H9 (cell line): ENCODE measurements at regions not wholly inside any gene's neighbourhood (a gene's known extent, or its start where the extent isn't known, plus 50 kb on each side); places are given as distances from the start of the nearest gene placed in this dataset.

ENCODE experiments used
- DNase-seq: peaks from one replicate; pipeline ENCODE4 v3.0.0-alpha.2; 2017
- H2AFZ ChIP-seq: one replicate; pipeline ENCODE4 v1.6.1; 2013; ENCODE audit warnings: mild to moderate bottlenecking, low read length, control low read depth, moderate library complexity
- H2AK5ac ChIP-seq: 2 replicates; pipeline ENCODE4 v1.6.1; 2013; ENCODE audit warnings: low read length, control low read depth, mixed read lengths; ENCODE audit not compliant: insufficient read length
- H2BK120ac ChIP-seq: one replicate; pipeline ENCODE4 v1.6.1; 2013; ENCODE audit warnings: low read depth, mild to moderate bottlenecking, low read length, control low read depth, inconsistent platforms; ENCODE audit not compliant: poor library complexity, severe bottlenecking
- H2BK12ac ChIP-seq: 2 replicates; pipeline ENCODE4 v1.6.1; 2013; ENCODE audit warnings: low read length, control low read depth, mixed read lengths, low read depth; ENCODE audit not compliant: insufficient read length
- H2BK15ac ChIP-seq: 2 replicates; pipeline ENCODE4 v1.6.1; 2013; ENCODE audit warnings: low read depth, low read length, control low read depth
- H2BK20ac ChIP-seq: one replicate; pipeline ENCODE4 v1.6.1; 2013; ENCODE audit warnings: low read depth, mild to moderate bottlenecking, low read length, control low read depth, inconsistent platforms; ENCODE audit not compliant: poor library complexity, severe bottlenecking
- H2BK5ac ChIP-seq: 2 replicates; pipeline ENCODE4 v1.6.1; 2013; ENCODE audit warnings: low read length, control low read depth, mixed read lengths; ENCODE audit not compliant: insufficient read length
- H3K14ac ChIP-seq: 2 replicates; pipeline ENCODE4 v1.6.1; 2013; ENCODE audit warnings: low read length, control low read depth; ENCODE audit not compliant: insufficient read depth
- H3K18ac ChIP-seq: 2 replicates; pipeline ENCODE4 v1.6.1; 2013; ENCODE audit warnings: low read depth, mild to moderate bottlenecking, mixed read lengths, low read length, control low read depth; ENCODE audit not compliant: insufficient read length
- H3K23ac ChIP-seq: 2 replicates; pipeline ENCODE4 v1.6.1; 2013; ENCODE audit warnings: low read length, control low read depth, mixed read lengths, low read depth; ENCODE audit not compliant: insufficient read length
- H3K23me2 ChIP-seq: 2 replicates; pipeline ENCODE4 v1.6.1; 2013; ENCODE audit warnings: low read depth, mild to moderate bottlenecking, mixed read lengths, low read length, control low read depth; ENCODE audit not compliant: insufficient read length, poor library complexity, severe bottlenecking
- H3K27ac ChIP-seq: 2 replicates; pipeline ENCODE4 v1.5.1; 2013; ENCODE audit warnings: low read length, control low read depth, mixed read lengths, low read depth; ENCODE audit not compliant: insufficient read length
- H3K27me3 ChIP-seq: 2 replicates; pipeline ENCODE4 v1.6.1; 2013; ENCODE audit warnings: low read length, control low read depth, inconsistent platforms; ENCODE audit not compliant: insufficient read depth
- H3K4ac ChIP-seq: 2 replicates; pipeline ENCODE4 v1.6.1; 2013; ENCODE audit warnings: low read depth, mild to moderate bottlenecking, control low read depth, inconsistent platforms, low read length, moderate library complexity
- H3K4me1 ChIP-seq: 2 replicates; pipeline ENCODE4 v1.6.1; 2013; ENCODE audit warnings: low read length, control low read depth, inconsistent platforms; ENCODE audit not compliant: insufficient read depth
- H3K4me2 ChIP-seq: 2 replicates; pipeline ENCODE4 v1.6.1; 2013; ENCODE audit warnings: low read length, control low read depth, mixed read lengths; ENCODE audit not compliant: insufficient read length, insufficient read depth
- H3K56ac ChIP-seq: 2 replicates; pipeline ENCODE4 v1.6.1; 2013; ENCODE audit warnings: low read depth, mild to moderate bottlenecking, mixed read lengths, low read length, control low read depth; ENCODE audit not compliant: insufficient read length
- H3K79me1 ChIP-seq: 2 replicates; pipeline ENCODE4 v1.6.1; 2013; ENCODE audit warnings: low read depth, mild to moderate bottlenecking, moderate library complexity, low read length, control low read depth, inconsistent platforms; ENCODE audit not compliant: insufficient read depth, poor library complexity, severe bottlenecking
- H3K79me2 ChIP-seq: 2 replicates; pipeline ENCODE4 v1.6.1; 2013; ENCODE audit warnings: low read length, control low read depth, inconsistent platforms; ENCODE audit not compliant: insufficient read depth
- H3K9ac ChIP-seq: 2 replicates; pipeline ENCODE4 v1.6.1; 2013; ENCODE audit warnings: low read length, control low read depth, mixed read lengths; ENCODE audit not compliant: insufficient read length; ENCODE audit errors: extremely low read depth
- H3K9me3 ChIP-seq: one replicate; pipeline ENCODE4 v1.6.1; 2013; ENCODE audit warnings: low read depth, low read length, inconsistent platforms; ENCODE audit not compliant: control insufficient read depth
- H3T11ph ChIP-seq: one replicate; pipeline ENCODE4 v1.6.1; 2013; ENCODE audit warnings: mild to moderate bottlenecking, low read length, control low read depth, inconsistent platforms
- H4K20me1 ChIP-seq: one replicate; pipeline ENCODE4 v1.6.1; 2013; ENCODE audit not compliant: control insufficient read depth, insufficient read length, insufficient read depth
- H4K5ac ChIP-seq: 2 replicates; pipeline ENCODE4 v1.6.1; 2013; ENCODE audit warnings: low read depth, mild to moderate bottlenecking, mixed read lengths, low read length, control low read depth; ENCODE audit not compliant: insufficient read length
- H4K8ac ChIP-seq: replicated peaks from 2 replicates; pipeline ENCODE4 v1.6.1; 2013; ENCODE audit warnings: low read length, control low read depth, mixed read lengths, low read depth; ENCODE audit not compliant: insufficient read length
- H4K91ac ChIP-seq: 2 replicates; pipeline ENCODE4 v1.6.1; 2013; ENCODE audit warnings: low read depth, mild to moderate bottlenecking, moderate library complexity, mixed read lengths, low read length, control low read depth; ENCODE audit not compliant: insufficient read length
- H3K27ac Mint-ChIP-seq, 3 experiments: 2 replicates in 2 of 3; 3 replicates in 1 of 3; pipeline ENCODE4 v1.8.0; 2020 to 2021; ENCODE audit warnings: mixed read lengths in 3 of 3, mild to moderate bottlenecking in 1 of 3, moderate library complexity in 1 of 3
- H3K27me3 Mint-ChIP-seq: 2 replicates; pipeline ENCODE4 v1.8.0; 2021; ENCODE audit warnings: low read depth, mild to moderate bottlenecking, moderate library complexity, mixed read lengths
- H3K36me3 Mint-ChIP-seq, 3 experiments: 2 replicates in 2 of 3; 3 replicates in 1 of 3; pipeline ENCODE4 v1.8.0; 2020 to 2021; ENCODE audit warnings: low read depth in 3 of 3, mixed read lengths in 3 of 3; ENCODE audit not compliant: insufficient read depth in 1 of 3
- H3K4me1 Mint-ChIP-seq, 2 experiments: 2 replicates each; pipeline ENCODE4 v1.8.0; 2020; ENCODE audit warnings: mixed read lengths in 2 of 2
- H3K4me3 Mint-ChIP-seq, 2 experiments: 2 replicates in 1 of 2; 3 replicates in 1 of 2; pipeline ENCODE4 v1.8.0; 2020 to 2021; ENCODE audit warnings: mild to moderate bottlenecking in 2 of 2, mixed read lengths in 2 of 2, moderate library complexity in 1 of 2
- H3K9me3 Mint-ChIP-seq, 2 experiments: 2 replicates in 1 of 2; 3 replicates in 1 of 2; pipeline ENCODE4 v1.8.0; 2020; ENCODE audit warnings: mild to moderate bottlenecking in 2 of 2, mixed read lengths in 2 of 2, moderate library complexity in 1 of 2
- CTCF ChIP-seq: fragments of 200-600 bp; sonication (generic); conservative IDR thresholded peaks from 3 replicates; pipeline ENCODE4 v1.8.0; 2021; ENCODE audit warnings: antibody characterized with exemption, mild to moderate bottlenecking
- WGBS: extraction: QIAGEN DNeasy Blood & Tissue Kit; methylation state at CpG from one replicate; pipeline ENCODE4 v1.1.7; 2013; ENCODE audit warnings: missing lambda C conversion rate, low lambda C conversion rate, mixed read lengths; ENCODE audit not compliant: insufficient read length; ENCODE audit errors: extremely low coverage; 5-methylcytosine and 5-hydroxymethylcytosine counted together

DNA sequence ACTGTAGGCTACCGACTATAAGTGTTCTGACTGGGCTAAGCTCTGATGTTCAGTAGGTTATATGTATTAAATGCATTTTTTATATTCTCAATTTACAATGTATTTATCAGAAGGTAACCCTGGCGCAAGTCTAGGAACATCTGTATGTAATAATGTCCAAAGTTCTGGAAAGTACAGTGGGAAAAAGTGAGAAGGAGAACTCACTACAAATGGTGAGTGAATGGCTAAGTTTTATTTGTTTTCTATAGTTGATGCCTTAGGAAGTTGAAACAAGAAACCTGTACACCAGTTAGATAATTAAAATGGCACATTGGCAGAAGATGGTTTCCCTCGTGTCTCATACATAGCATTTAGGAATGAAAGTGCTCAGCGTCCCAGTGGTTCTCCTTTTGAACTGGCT, 333.4 kb upstream of the THRB start:
- no peak overlapping the region for H2AK5ac ChIP-seq
- H3K4me3 Mint-ChIP-seq, result no peak overlapping the region
- peaks cover 10 to 13% of the 10 kb centered on the region in 2 experiments for H3K4me1 Mint-ChIP-seq
- H3K27ac ChIP-seq, result no peak overlapping the region
- H4K91ac ChIP-seq, result no peak overlapping the region
- TF ChIP-seq CTCF, result no peak
- H2BK15ac ChIP-seq, result no peak overlapping the region
- H3K18ac ChIP-seq, result no peak overlapping the region
- no peak overlapping the region for H2BK20ac ChIP-seq
- H3K9me3 ChIP-seq, result no peaks in the 10 kb centered on the region
- H4K5ac ChIP-seq, result no peak overlapping the region
- H3K4me2 ChIP-seq, result no peak overlapping the region
- H2BK5ac ChIP-seq, result no peak overlapping the region
- no peak overlapping the region for H3K27ac Mint-ChIP-seq
- no peak overlapping the region for H3K56ac ChIP-seq
- no peak overlapping the region for H2BK12ac ChIP-seq
- DNase-seq, result no peak
- H3K23me2 ChIP-seq, result peaks cover 14% of the 10 kb centered on the region
- no peak overlapping the region for H4K8ac ChIP-seq
- H2BK120ac ChIP-seq, result no peak overlapping the region
- H3K9ac ChIP-seq, result no peak overlapping the region
- H2AFZ ChIP-seq, result no peak overlapping the region
- no peaks in the 10 kb centered on the region for H3K79me2 ChIP-seq
- H3K4me1 ChIP-seq, result no peaks in the 10 kb centered on the region
- no peak overlapping the region for H3K14ac ChIP-seq
- H3K23ac ChIP-seq, result no peak overlapping the region
- H4K20me1 ChIP-seq, result no peaks in the 10 kb centered on the region
- H3K27me3 Mint-ChIP-seq, result peaks cover 77% of the 10 kb centered on the region
- H3K27me3 ChIP-seq, result peaks cover 21% of the 10 kb centered on the region; the same call in 1 of the 2 replicates
- no peaks in the 10 kb centered on the region for H3K79me1 ChIP-seq
- no peak overlapping the region for H3K4ac ChIP-seq
- no peaks in the 10 kb centered on the region for H3K36me3 Mint-ChIP-seq
- WGBS, result no CpG with 5 or more reads among the region's 4 CpGs
- H3K9me3 Mint-ChIP-seq, result peaks cover 2% of the 10 kb centered on the region in 2 experiments; a peak in 2 of 5 replicates
- H3T11ph ChIP-seq, result no peak overlapping the region
